Fibroblast of the aortic adventitia (primary cell): ENCODE measurements at regions not wholly inside any gene's neighbourhood (a gene's known extent, or its start where the extent isn't known, plus 50 kb on each side); places are given as distances from the start of the nearest gene placed in this dataset.

Experiments used
- DNase-seq: peaks from one replicate; pipeline ENCODE4 v3.0.0-alpha.2; 2010; ENCODE audit warnings: low read depth
- H3K4me3 ChIP-seq: 2 replicates; pipeline ENCODE4 v1.5.1; 2011; ENCODE audit warnings: low read depth, mild to moderate bottlenecking, control low read depth, low read length, moderate library complexity
- CTCF ChIP-seq: IDR thresholded peaks from 2 replicates; pipeline ENCODE4 v1.5.1; 2011; ENCODE audit warnings: mild to moderate bottlenecking, low read length, control low read depth, inconsistent platforms; ENCODE audit not compliant: insufficient read depth

GRCh38 chr7:131724776-131725345 lies 168.4 kb upstream of the PODXL start:
- no peak for DNase-seq
- no peak overlapping the region for H3K4me3 ChIP-seq
- TF ChIP-seq CTCF, result no peak

GRCh38 chr7:131723926-131724325 lies 167.5 kb upstream of the PODXL start:
- no peak overlapping the region for H3K4me3 ChIP-seq
- no peak for DNase-seq
- no peak for TF ChIP-seq CTCF

GRCh38 chr7:131722371-131722770 lies 165.9 kb upstream of the PODXL start:
- no peak for TF ChIP-seq CTCF
- DNase-seq, result no peak
- no peak overlapping the region for H3K4me3 ChIP-seq

GRCh38 chr7:131721660-131722059 lies 165.2 kb upstream of the PODXL start:
- TF ChIP-seq CTCF, result no peak
- no peak overlapping the region for H3K4me3 ChIP-seq
- DNase-seq, result no peak

DNA sequence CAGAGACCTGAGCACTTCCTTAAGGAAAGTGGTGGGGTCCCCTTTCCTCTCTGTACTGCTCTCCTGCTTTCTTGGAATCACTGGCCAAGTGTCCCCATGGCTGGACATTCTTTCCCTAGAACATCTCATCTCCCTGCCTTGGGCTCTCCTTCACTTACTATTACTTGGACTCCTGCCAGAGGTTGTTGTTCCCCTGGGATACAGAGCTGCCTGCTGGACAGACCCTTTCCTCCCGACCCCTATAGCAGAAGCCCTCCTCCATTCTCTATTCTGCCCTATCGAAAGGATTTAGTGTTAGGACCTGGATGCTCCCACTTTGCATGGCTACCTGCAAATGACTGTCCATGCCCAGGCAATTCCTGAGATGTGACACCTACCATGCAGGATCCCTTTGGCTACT lies 164.3 kb upstream of the PODXL start:
- no peak for TF ChIP-seq CTCF
- H3K4me3 ChIP-seq, result no peak overlapping the region
- DNase-seq, result no peak

GRCh38 chr7:131717181-131717580 lies 160.8 kb upstream of the PODXL start:
- TF ChIP-seq CTCF, result no peak
- H3K4me3 ChIP-seq, result no peak overlapping the region
- no peak for DNase-seq

- TF ChIP-seq CTCF, result no peak
- DNase-seq, result no peak
Observed at GRCh38 chr7:131699323-131699722, 142.9 kb upstream of the PODXL start.

More at GRCh38 chr7:131699323-131699722, 142.9 kb upstream of the PODXL start:
- no peak overlapping the region for H3K4me3 ChIP-seq
